ENCODE measurements at regions not wholly inside any gene's neighbourhood (a gene's known extent, or its start where the extent isn't known, plus 50 kb on each side); places are given as distances from the start of the nearest gene placed in this dataset.
A peak's percentile ranks its signal among the peaks of the same experiment; 100 is the strongest.

DNA sequence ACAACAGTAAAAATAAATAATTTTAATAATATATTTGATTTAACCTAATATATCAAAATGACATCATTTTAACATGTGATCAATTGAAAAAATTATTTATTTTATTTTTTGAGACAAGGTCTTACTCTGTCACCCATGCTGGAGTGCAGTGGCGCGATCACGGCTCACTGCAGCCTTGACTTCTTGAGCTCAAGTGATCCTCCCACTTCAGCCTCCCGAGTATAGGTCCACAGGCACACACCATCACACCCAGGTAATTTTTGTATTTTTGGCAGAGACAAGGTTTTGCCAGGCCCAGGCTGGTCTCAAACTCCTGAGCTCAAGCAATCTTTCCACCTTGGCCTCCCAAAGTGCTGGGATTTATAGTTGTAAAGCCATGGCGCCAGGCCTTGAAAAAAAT, 126.7 kb upstream of the COPS8 start:
- Histone ChIP-seq H3K27me3 (no peaks in the 10 kb centered on the region), H3K4me3 (no peak overlapping the region), H3K36me3 (no peaks in the 10 kb centered on the region), H3K4me1 (ENCODE audit: insufficient read depth) (peaks cover 5% of the 10 kb centered on the region), H3K9me3 (no peaks in the 10 kb centered on the region), H3K27ac (no peak overlapping the region)
- intact Hi-C loops (cut with DNase I) = no loop called here
- TF ChIP-seq CTCF (IDR thresholded peaks at IDR 0.05) (no peak), EP300 (IDR thresholded peaks at IDR 0.05) (no peak), POLR2A (IDR thresholded peaks at IDR 0.05) (no peak)
- WGBS, 3 donors = 94 to 97% (median 95%) methylated on average over 5 of the region's 5 CpGs
- DNase-seq = no peak

DNA sequence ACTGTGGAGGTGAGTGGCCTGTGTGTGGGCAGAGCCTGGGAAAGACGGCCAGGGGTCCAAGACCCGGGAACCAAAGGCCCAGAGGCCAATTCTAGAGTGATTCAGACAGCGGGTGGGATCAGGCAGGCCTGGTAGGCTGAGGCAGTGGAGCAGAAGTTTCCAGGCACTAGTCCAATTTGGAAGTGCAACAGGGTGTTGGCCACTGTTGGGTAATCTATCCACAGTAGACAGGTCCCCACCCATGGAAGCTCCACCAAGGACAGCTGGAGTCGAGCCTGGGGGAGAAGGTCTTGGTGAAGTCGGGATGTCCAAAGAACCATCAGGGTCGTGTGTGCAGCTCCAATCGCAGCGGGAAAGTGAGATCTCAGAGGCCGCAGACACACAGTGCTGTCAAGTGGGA, 125.8 kb upstream of the COPS8 start:
- Histone ChIP-seq H3K27me3 (no peaks in the 10 kb centered on the region), H3K4me1 (ENCODE audit: insufficient read depth) (peaks cover 8% of the 10 kb centered on the region), H3K9me3 (no peaks in the 10 kb centered on the region), H3K4me3 (no peak overlapping the region), H3K27ac (no peak overlapping the region), H3K36me3 (no peaks in the 10 kb centered on the region)
- no peak for TF ChIP-seq CTCF (IDR thresholded peaks at IDR 0.05)
- intact Hi-C loops (cut with DNase I) = no loop called here
- peak in 1 of 5 donors; percentile 32 for DNase-seq
- 75 to 92% (median 86%) methylated on average over 9 of the region's 9 CpGs for WGBS, 3 donors

GRCh38 chr2:236960531-236960930, 125.2 kb upstream of the COPS8 start:
- DNase-seq = no peak
- intact Hi-C loops (cut with DNase I) = no loop called here
- H3K27me3 ChIP-seq = no peaks in the 10 kb centered on the region

GRCh38 chr2:236962816-236963215, 122.9 kb upstream of the COPS8 start:
- DNase-seq = no peak
- Histone ChIP-seq H3K27me3 (no peaks in the 10 kb centered on the region), H3K4me1 (ENCODE audit: insufficient read depth) (peaks cover 15% of the 10 kb centered on the region), H3K9me3 (no peaks in the 10 kb centered on the region), H3K36me3 (no peaks in the 10 kb centered on the region), H3K27ac (no peak overlapping the region), H3K4me3 (no peak overlapping the region)
- TF ChIP-seq CTCF (IDR thresholded peaks at IDR 0.05) = no peak
- no peak for TF ChIP-seq POLR2A (IDR thresholded peaks at IDR 0.05)
- TF ChIP-seq EP300 (IDR thresholded peaks at IDR 0.05) = no peak
- intact Hi-C loops (cut with DNase I) = no loop called here
- WGBS, 3 donors = 94 to 96% (median 95%) methylated on average over 4 of the region's 4 CpGs

More at GRCh38 chr2:236960531-236960930, 125.2 kb upstream of the COPS8 start:
- Histone ChIP-seq H3K36me3 (no peaks in the 10 kb centered on the region), H3K9me3 (no peaks in the 10 kb centered on the region), H3K4me3 (no peak overlapping the region), H3K27ac (no peak overlapping the region), H3K4me1 (ENCODE audit: insufficient read depth) (peaks cover 12% of the 10 kb centered on the region)
- 98 to 99% (median 99%) methylated on average over 14 of the region's 14 CpGs for whole genome bisulfite sequencing, 3 donors
- TF ChIP-seq CTCF (IDR thresholded peaks at IDR 0.05) (no peak), EP300 (IDR thresholded peaks at IDR 0.05) (no peak), POLR2A (IDR thresholded peaks at IDR 0.05) (no peak)

All from ovary (tissue), 7 donors.